Brain pericyte (primary cell): ENCODE measurements at regions not wholly inside any gene's neighbourhood (a gene's known extent, or its start where the extent isn't known, plus 50 kb on each side); places are given as distances from the start of the nearest gene placed in this dataset.

Experiments used
- DNase-seq: peaks from one replicate; pipeline ENCODE4 v3.0.0-alpha.2; 2012; ENCODE audit warnings: low read depth, low spot score

GRCh38 chr15:62795700-62796695 lies 246.5 kb upstream of the TPM1 start:
- DNase-seq, result no peak

GRCh38 chr15:62797171-62797570 lies 245.4 kb upstream of the TPM1 start:
- DNase-seq, result no peak

- DNase-seq, result no peak
These were observed 244.0 kb upstream of the TPM1 start for GRCh38 chr15:62798536-62798935.

- no peak for DNase-seq
These were observed 243.5 kb upstream of the TPM1 start for GRCh38 chr15:62799037-62799436.

GRCh38 chr15:62799919-62800318 lies 242.6 kb upstream of the TPM1 start:
- DNase-seq, result no peak

GRCh38 chr15:62802612-62803011 lies 239.9 kb upstream of the TPM1 start:
- no peak for DNase-seq

GRCh38 chr15:62803856-62804400 lies 238.6 kb upstream of the TPM1 start:
- DNase-seq, result no peak

GRCh38 chr15:62805502-62805901 lies 237.0 kb upstream of the TPM1 start:
- no peak for DNase-seq

GRCh38 chr15:62807539-62808130 lies 234.9 kb upstream of the TPM1 start:
- no peak for DNase-seq

- no peak for DNase-seq
These were observed 233.2 kb upstream of the TPM1 start for GRCh38 chr15:62809115-62809967.

GRCh38 chr15:62809968-62810260 lies 232.6 kb upstream of the TPM1 start:
- DNase-seq, result no peak

GRCh38 chr15:62812515-62812835 lies 230.1 kb upstream of the TPM1 start:
- DNase-seq, result no peak

- no peak for DNase-seq
These were observed 226.0 kb upstream of the TPM1 start for GRCh38 chr15:62816342-62817069.

GRCh38 chr15:62818691-62819090 lies 223.9 kb upstream of the TPM1 start:
- no peak for DNase-seq

GRCh38 chr15:62821384-62822131 lies 221.0 kb upstream of the TPM1 start:
- no peak for DNase-seq

GRCh38 chr15:62822228-62822627 lies 220.3 kb upstream of the TPM1 start:
- no peak for DNase-seq

GRCh38 chr15:62823561-62823960 lies 219.0 kb upstream of the TPM1 start:
- no peak for DNase-seq

- DNase-seq, result no peak
These were observed 218.2 kb upstream of the TPM1 start for GRCh38 chr15:62824111-62825015.

- DNase-seq, result no peak
These were observed 217.4 kb upstream of the TPM1 start for GRCh38 chr15:62825191-62825590.

- DNase-seq, result no peak
These were observed 216.0 kb upstream of the TPM1 start for GRCh38 chr15:62826561-62826960.
